ENCODE measurements at regions not wholly inside any gene's neighbourhood (a gene's known extent, or its start where the extent isn't known, plus 50 kb on each side); places are given as distances from the start of the nearest gene placed in this dataset.
"Not testable (repeated sequence)": the region's sequence is repeated elsewhere in the genome, so short reads cannot be mapped to it uniquely, and the experiment has no call there.

GRCh38 chr22:48718818-48719500, 1108.7 kb downstream of the BRD1 start:
- no peak for TF ChIP-seq POLR2AphosphoS5 (IDR thresholded peaks at IDR 0.05)
- intact Hi-C loops (cut with DNase I; ENCODE audit: low total_unique reads), result no loop called here
- H3K4me3 ChIP-seq, result no peak overlapping the region
- no peak overlapping the region for H3K27ac ChIP-seq
- H3K27me3 ChIP-seq (replicated peaks in 1 of 7), result peaks cover 0 to 38% (median 0%) of the 10 kb centered on the region in 7 donors
- H3K4me1 ChIP-seq, result no peaks in the 10 kb centered on the region
- H3K36me3 ChIP-seq, result no peaks in the 10 kb centered on the region
- peaks cover 0 to 14% (median 9%) of the 10 kb centered on the region in 8 donors for H3K9me3 ChIP-seq
- peak; percentile 47 for DNase-seq
- 75 to 89% (median 77%) methylated on average over 22 of the region's 22 CpGs for WGBS, 5 donors

GRCh38 chr22:48717883-48718817, 1109.5 kb downstream of the BRD1 start:
- peak; percentile 56 for DNase-seq
- 54 to 67% (median 55%) methylated on average over 16 to 31 of the region's 31 CpGs for WGBS, 5 donors
- Histone ChIP-seq H3K27ac (no peak overlapping the region), H3K4me3 (no peak overlapping the region), H3K4me1 (no peaks in the 10 kb centered on the region), H3K27me3 (replicated peaks in 1 of 7) (peaks cover 0 to 45% (median 0%) of the 10 kb centered on the region in 7 donors), H3K36me3 (no peaks in the 10 kb centered on the region), H3K9me3 (peaks cover 0 to 14% (median 9%) of the 10 kb centered on the region in 8 donors)
- TF ChIP-seq POLR2A (IDR thresholded peaks at IDR 0.05), result no peak
- no peak for TF ChIP-seq POLR2AphosphoS5 (IDR thresholded peaks at IDR 0.05)
- no peak for TF ChIP-seq CTCF (IDR thresholded peaks at IDR 0.05 in 8 of 11, conservative IDR thresholded peaks at IDR 0.05 in 3 of 11)
- intact Hi-C loops (cut with DNase I; ENCODE audit: low total_unique reads), result no loop called here

- 77 to 82% (median 81%) methylated on average over 23 to 24 of the region's 24 CpGs for WGBS, 5 donors
- TF ChIP-seq POLR2A (IDR thresholded peaks at IDR 0.05) (no peak), CTCF (IDR thresholded peaks at IDR 0.05 in 8 of 11, conservative IDR thresholded peaks at IDR 0.05 in 3 of 11) (no peak), POLR2AphosphoS5 (IDR thresholded peaks at IDR 0.05) (no peak)
- intact Hi-C loops (cut with DNase I; ENCODE audit: low total_unique reads), result no loop called here
- H3K9me3 ChIP-seq, result peaks cover 0 to 14% (median 9%) of the 10 kb centered on the region in 8 donors
- no peaks in the 10 kb centered on the region for H3K36me3 ChIP-seq
- H3K27ac ChIP-seq, result no peak overlapping the region
- H3K27me3 ChIP-seq (replicated peaks in 1 of 7), result peaks cover 0 to 45% (median 0%) of the 10 kb centered on the region in 7 donors
- DNase-seq, result peak; percentile 72
- no peaks in the 10 kb centered on the region for H3K4me1 ChIP-seq
- no peak overlapping the region for H3K4me3 ChIP-seq
Measured at GRCh38 chr22:48717076-48717810, 1110.4 kb downstream of the BRD1 start.

GRCh38 chr22:48716154-48716553, 1111.5 kb downstream of the BRD1 start:
- H3K27ac ChIP-seq; intact Hi-C loops (cut with DNase I; ENCODE audit: low total_unique reads); H3K36me3 ChIP-seq; H3K4me1 ChIP-seq; H3K4me3 ChIP-seq: not testable (repeated sequence)
- 59 to 83% (median 81%) methylated on average over 3 of the region's 3 CpGs for WGBS, 5 donors
- peaks cover 0 to 14% (median 9%) of the 10 kb centered on the region in 8 donors for H3K9me3 ChIP-seq
- H3K27me3 ChIP-seq (replicated peaks in 1 of 7), result peaks cover 0 to 44% (median 0%) of the 10 kb centered on the region in 7 donors
- peak; percentile 5 for DNase-seq

Measured in spleen (tissue), 11 donors.